ENCODE measurements at regions not wholly inside any gene's neighbourhood (a gene's known extent, or its start where the extent isn't known, plus 50 kb on each side); places are given as distances from the start of the nearest gene placed in this dataset.
A peak's percentile ranks its signal among the peaks of the same experiment; 100 is the strongest.
"Not testable (repeated sequence)": the region's sequence is repeated elsewhere in the genome, so short reads cannot be mapped to it uniquely, and the experiment has no call there.

- DNase-seq (ENCODE audit: low read depth in 4 of 4, low spot score in 2 of 4), result no peak
Measured at GRCh38 chr4:43567644-43568043, 675.1 kb downstream of the GRXCR1 start.

GRCh38 chr4:43586813-43587212 lies 694.3 kb downstream of the GRXCR1 start:
- DNase-seq (ENCODE audit: low read depth in 4 of 4, low spot score in 2 of 4), result no peak

- DNase-seq (ENCODE audit: low read depth in 4 of 4, low spot score in 2 of 4), result no peak
Measured at GRCh38 chr4:43587758-43588157, 695.2 kb downstream of the GRXCR1 start.

- no peak for DNase-seq (ENCODE audit: low read depth in 4 of 4, low spot score in 2 of 4)
Measured at GRCh38 chr4:43607400-43607799, 714.9 kb downstream of the GRXCR1 start.

- no peak for DNase-seq (ENCODE audit: low read depth in 4 of 4, low spot score in 2 of 4)
Measured at GRCh38 chr4:43607827-43608461, 715.4 kb downstream of the GRXCR1 start.

- no peak for DNase-seq (ENCODE audit: low read depth in 4 of 4, low spot score in 2 of 4)
Measured at GRCh38 chr4:43619219-43619618, 726.7 kb downstream of the GRXCR1 start.

- DNase-seq (ENCODE audit: low read depth in 4 of 4, low spot score in 2 of 4), result not testable (repeated sequence)
Measured at GRCh38 chr4:43637893-43638292, 745.4 kb downstream of the GRXCR1 start.

- DNase-seq (ENCODE audit: low read depth in 4 of 4, low spot score in 2 of 4), result no peak
Measured at GRCh38 chr4:43651991-43652390, 759.5 kb downstream of the GRXCR1 start.

- not testable (repeated sequence) for DNase-seq (ENCODE audit: low read depth in 4 of 4, low spot score in 2 of 4)
Measured at GRCh38 chr4:43659547-43659946, 767.0 kb downstream of the GRXCR1 start.

- DNase-seq (ENCODE audit: low read depth in 4 of 4, low spot score in 2 of 4), result not testable (repeated sequence)
Measured at GRCh38 chr4:43672265-43672885, 776.2 kb downstream of the KCTD8 start.

- DNase-seq (ENCODE audit: low read depth in 4 of 4, low spot score in 2 of 4), result peak in 1 of 4 donors; percentile 0
Measured at GRCh38 chr4:43680421-43680820, 768.2 kb downstream of the KCTD8 start.

GRCh38 chr4:43682551-43682950 lies 766.1 kb downstream of the KCTD8 start:
- DNase-seq (ENCODE audit: low read depth in 4 of 4, low spot score in 2 of 4), result no peak

- DNase-seq (ENCODE audit: low read depth in 4 of 4, low spot score in 2 of 4), result no peak
Measured at GRCh38 chr4:43690116-43690515, 758.5 kb downstream of the KCTD8 start.

- no peak for DNase-seq (ENCODE audit: low read depth in 4 of 4, low spot score in 2 of 4)
Measured at GRCh38 chr4:43693876-43694275, 754.7 kb downstream of the KCTD8 start.

GRCh38 chr4:43709443-43709842 lies 739.2 kb downstream of the KCTD8 start:
- no peak for DNase-seq (ENCODE audit: low read depth in 4 of 4, low spot score in 2 of 4)

GRCh38 chr4:43716721-43717395 lies 731.8 kb downstream of the KCTD8 start:
- DNase-seq (ENCODE audit: low read depth in 4 of 4, low spot score in 2 of 4), result no peak

GRCh38 chr4:43718369-43718768 lies 730.2 kb downstream of the KCTD8 start:
- DNase-seq (ENCODE audit: low read depth in 4 of 4, low spot score in 2 of 4), result peak in 1 of 4 donors; percentile 0

- no peak for DNase-seq (ENCODE audit: low read depth in 4 of 4, low spot score in 2 of 4)
Measured at GRCh38 chr4:43732829-43733426, 715.7 kb downstream of the KCTD8 start.

GRCh38 chr4:43742083-43742482 lies 706.5 kb downstream of the KCTD8 start:
- no peak for DNase-seq (ENCODE audit: low read depth in 4 of 4, low spot score in 2 of 4)

- peak in 2 of 4 donors; percentile 6 to 21 for DNase-seq (ENCODE audit: low read depth in 4 of 4, low spot score in 2 of 4)
Measured at GRCh38 chr4:43754566-43754965, 694.0 kb downstream of the KCTD8 start.

- DNase-seq (ENCODE audit: low read depth in 4 of 4, low spot score in 2 of 4), result no peak
Measured at GRCh38 chr4:43757147-43757546, 691.5 kb downstream of the KCTD8 start.

- no peak for DNase-seq (ENCODE audit: low read depth in 4 of 4, low spot score in 2 of 4)
Measured at GRCh38 chr4:43758836-43759235, 689.8 kb downstream of the KCTD8 start.
